GM19324 (cell line): ENCODE measurements at regions not wholly inside any gene's neighbourhood (a gene's known extent, or its start where the extent isn't known, plus 50 kb on each side); places are given as distances from the start of the nearest gene placed in this dataset.
A peak's percentile ranks its signal among the peaks of the same experiment; 100 is the strongest.
"Not testable (repeated sequence)": the region's sequence is repeated elsewhere in the genome, so short reads cannot be mapped to it uniquely, and the experiment has no call there.

Experiments
- ATAC-seq: cut with Tn5 transposase; IDR thresholded peaks from one replicate; pipeline ENCODE4 v1.9.1; 2021; ENCODE audit warnings: mild to moderate bottlenecking, moderate library complexity; ENCODE audit not compliant: unreplicated experiment, low FRiP score

- no peak for ATAC-seq
Measured at GRCh38 chr1:192904438-192904895, 95.6 kb downstream of the RGS2 start.

DNA sequence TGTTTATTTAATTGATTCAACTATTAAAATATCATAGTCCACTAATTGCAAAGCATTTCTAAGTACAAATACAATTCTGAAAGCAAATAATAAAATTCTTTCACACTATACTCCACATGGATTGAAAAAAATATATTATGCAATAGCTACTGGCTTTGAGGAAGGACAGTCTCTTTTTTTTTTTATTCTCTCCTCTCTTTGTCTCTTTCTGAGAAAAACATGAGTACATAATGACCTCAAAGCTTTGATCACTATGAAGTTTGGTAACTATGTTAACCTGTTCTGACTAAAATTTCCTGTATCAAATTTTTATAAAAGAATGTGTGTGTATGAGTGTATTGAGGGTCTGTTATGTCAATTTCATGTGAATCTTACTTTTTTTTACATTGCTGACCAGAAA, 96.2 kb downstream of the RGS2 start:
- no peak for ATAC-seq

GRCh38 chr1:192906334-192906733, 97.5 kb downstream of the RGS2 start:
- no peak for ATAC-seq

DNA sequence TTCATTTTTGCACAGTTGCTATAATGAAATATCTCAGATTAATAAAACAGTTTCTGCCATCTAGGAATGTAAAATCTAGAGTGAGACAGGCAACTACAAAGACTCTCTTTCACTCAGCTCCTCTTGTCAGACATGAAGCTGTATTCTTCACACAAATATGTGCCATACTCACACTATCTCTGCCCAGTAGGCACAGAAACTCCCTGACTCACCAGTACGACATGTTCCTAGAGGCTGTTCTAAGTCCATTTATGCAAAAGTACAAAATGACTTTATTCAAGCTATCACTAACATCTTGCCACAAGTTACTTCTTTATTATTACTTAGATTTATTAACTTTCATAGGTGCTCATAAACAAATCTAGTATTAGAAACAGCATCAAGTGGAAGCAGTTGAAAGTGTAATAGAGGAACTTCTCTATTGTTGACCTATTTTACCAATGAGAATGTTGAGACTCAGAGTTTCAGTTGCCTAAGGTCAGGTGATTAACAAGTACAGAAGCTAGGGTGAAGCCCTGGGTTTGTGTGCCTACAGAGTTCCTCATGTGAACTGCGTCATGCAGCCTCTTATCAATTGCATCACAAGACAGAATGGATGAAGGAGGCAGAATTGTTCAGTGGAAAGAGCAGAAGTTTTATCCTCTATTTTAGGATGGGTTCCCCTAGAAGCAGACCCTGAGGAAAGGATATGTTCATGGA, 98.9 kb downstream of the RGS2 start:
- ATAC-seq = peak; percentile 65

- ATAC-seq = not testable (repeated sequence)
Measured at GRCh38 chr1:192911896-192912656, 103.2 kb downstream of the RGS2 start.

GRCh38 chr1:192913683-192914082, 104.8 kb downstream of the RGS2 start:
- ATAC-seq = no peak

GRCh38 chr1:192914092-192914491, 105.3 kb downstream of the RGS2 start:
- no peak for ATAC-seq

DNA sequence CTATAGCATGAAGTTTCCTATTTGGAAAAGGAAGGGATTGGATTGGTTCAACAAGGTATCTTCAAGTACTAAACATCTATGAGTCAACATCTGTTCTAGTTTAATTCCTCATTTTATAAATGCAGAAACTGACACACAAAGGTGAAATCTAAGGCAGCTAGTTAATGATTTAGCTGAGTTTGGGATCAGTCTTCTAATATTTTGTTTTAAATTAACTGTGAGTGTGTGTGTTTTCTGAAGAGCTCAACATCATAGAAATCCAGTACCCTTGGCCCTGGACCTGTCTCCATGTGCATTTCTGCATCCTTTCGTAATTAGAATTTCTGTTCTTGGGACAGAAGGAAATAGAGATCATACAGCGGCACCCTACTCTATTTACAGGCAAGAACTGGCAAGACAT, 105.9 kb downstream of the RGS2 start:
- ATAC-seq = no peak

DNA sequence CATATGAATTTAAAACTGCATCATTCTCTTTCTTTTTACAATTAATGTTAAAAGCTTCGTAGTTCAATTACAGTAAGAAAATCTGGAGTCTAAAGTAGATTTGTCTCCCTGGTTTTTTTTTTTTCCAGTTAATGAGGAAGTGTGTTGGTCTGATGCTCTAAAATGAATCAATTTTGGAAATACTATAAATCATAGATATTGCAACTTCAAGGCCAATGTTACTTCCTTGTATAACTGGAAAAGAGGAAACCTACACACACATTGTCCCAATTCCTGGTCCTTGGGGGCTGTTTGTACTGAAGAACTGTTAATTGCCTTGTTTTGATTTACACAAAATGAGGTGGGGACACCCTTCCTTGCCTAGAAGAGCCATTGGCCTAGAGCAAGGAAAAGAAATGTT, 107.2 kb downstream of the RGS2 start:
- ATAC-seq = no peak

DNA sequence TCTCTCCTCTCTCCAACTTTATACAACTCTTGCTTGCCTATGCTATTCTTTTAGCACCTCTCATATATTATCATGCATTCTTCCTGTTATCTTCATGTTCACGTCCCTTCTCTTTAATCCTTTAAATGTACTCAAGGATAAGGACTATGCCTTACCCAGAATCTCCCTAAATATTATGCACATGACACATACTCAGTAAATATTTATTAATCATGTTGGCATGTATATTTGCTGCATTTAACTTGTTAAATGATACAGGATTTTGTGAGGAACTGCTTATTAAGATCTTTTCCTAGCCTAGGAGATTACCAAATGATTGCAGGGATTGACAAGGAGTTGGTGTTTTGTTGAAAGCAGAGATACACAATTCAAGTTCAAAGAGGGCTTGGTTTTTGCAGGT, 109.4 kb downstream of the RGS2 start:
- no peak for ATAC-seq

- no peak for ATAC-seq
Measured at GRCh38 chr1:192920412-192920811, 111.6 kb downstream of the RGS2 start.

- ATAC-seq = no peak
Measured at GRCh38 chr1:192925609-192926008, 116.8 kb downstream of the RGS2 start.

DNA sequence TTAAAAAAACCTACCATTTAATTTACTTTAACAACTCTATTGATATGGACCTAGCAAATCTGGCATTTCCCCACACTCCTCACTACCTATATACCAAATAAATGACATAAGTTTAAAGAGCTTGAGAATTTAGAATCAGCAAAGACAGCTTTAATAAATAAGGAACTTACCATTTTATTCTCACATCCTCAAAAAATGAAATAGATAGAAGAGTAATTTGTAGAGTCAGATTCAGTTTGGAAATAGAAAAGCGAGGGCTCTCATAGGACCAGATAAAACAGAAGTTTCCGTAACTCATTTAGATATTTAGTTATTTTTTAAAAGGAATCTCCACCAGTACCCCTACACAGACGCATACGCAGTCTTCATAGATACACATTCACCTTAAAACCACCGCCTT, 117.9 kb downstream of the RGS2 start:
- ATAC-seq = no peak

- no peak for ATAC-seq
Measured at GRCh38 chr1:192927496-192927895, 118.7 kb downstream of the RGS2 start.

DNA sequence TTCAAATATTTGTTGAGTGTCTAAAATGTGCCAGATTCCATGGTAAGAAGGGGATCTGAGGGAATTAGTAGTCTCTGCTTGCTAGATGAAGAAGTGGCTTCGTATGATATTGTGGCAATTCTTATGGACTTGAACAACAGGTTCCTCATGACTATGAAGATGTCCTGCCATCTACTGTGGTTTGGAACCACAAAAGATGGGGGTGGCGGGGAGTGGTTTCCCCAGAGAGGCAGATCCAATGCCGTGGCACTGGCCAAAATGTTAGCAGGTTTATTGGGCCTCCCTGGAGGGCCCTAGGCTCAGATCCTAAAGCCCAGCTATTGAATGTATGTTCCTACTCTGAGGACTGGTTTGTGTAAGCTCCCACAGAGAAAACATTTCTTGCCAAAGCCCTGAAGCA, 120.8 kb downstream of the RGS2 start:
- no peak for ATAC-seq

DNA sequence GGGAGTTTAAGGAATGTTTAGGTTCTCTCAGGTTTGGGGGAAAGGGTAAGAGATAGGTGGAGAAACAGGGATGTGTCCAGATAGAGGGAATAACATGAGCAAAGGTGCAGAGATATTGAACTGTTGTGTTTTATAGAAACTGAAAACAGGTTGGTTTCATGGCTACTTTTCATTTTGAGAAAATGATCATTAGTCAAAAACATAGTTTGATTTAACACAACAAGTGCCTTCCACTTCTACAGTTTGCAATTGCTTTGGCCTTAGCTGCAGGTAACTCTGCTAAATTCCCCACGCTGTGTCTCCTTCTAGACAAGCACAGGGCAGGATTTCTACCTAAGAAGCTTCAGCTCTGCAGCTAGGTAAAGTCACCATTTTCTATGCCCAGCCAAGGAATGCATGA, 124.9 kb downstream of the RGS2 start:
- ATAC-seq = no peak

DNA sequence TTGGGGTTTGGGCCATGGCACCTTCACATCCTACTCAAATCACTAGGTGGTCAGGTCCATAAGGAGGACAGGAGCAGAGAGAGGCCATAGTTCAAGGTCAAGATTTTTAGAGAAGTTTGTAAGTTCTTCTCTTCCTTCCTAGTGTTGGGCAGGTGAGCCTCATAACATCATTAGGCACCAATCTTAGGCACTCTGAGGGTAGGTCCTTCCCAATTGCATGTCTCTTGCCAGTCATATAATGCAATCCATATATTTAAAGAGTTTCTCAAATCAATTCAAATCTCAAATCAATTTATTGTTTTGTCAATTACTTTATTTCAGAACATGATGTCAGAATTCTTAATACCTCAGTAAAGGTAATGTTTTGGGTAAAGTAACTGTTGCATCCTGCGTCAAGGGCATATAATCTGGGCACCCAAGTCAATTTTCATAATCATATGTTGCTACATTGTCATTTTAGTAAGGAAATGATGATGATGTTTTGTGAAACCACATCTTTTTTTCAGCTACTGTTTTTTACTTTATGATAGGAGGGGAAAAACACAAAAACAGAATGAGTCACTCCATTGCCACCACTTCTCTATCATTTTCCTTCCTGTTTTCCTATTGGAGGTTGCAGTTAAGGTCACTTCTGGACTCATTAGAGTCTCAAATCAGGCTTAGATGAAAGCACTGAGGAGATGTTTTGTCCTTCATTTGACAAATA, 122.7 kb downstream of the UCHL5 start:
- no peak for ATAC-seq

- no peak for ATAC-seq
Measured at GRCh38 chr1:192937128-192937527, 122.0 kb downstream of the UCHL5 start.

DNA sequence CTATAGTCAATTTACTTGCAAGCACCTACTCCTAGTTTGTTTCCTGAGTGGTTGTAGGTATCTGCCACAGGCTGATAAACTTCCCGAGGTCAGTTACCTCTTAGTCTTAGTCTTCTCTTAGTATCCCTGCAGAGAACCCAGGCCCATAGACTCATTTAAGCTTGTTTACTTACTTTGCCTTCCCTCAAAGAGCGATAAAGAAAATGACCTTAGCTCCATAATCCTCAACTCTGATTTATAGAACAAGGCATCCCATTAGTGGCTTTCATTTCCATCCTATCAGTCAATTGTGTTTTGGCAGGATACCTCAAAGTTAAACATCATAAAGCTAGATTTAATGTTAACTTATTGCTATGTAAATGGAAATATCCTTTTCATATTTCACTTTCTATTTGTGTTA, 119.7 kb downstream of the UCHL5 start:
- ATAC-seq = no peak

GRCh38 chr1:192940658-192941057, 118.5 kb downstream of the UCHL5 start:
- ATAC-seq = no peak

- peak; percentile 76 for ATAC-seq
Measured at GRCh38 chr1:192941722-192942411, 117.3 kb downstream of the UCHL5 start.
